Lower leg skin (tissue), 3 donors: ENCODE measurements at regions not wholly inside any gene's neighbourhood (a gene's known extent, or its start where the extent isn't known, plus 50 kb on each side); places are given as distances from the start of the nearest gene placed in this dataset.

Source experiments
- POLR2A ChIP-seq, 2 donors: fragments of 450-650 bp; IDR thresholded peaks; one replicate each; pipeline ENCODE4 v1.6.1; 2016 to 2017; ENCODE audit warnings: antibody characterized with exemption in 2 of 2, mild to moderate bottlenecking in 1 of 2, moderate library complexity in 1 of 2
- TF ChIP-seq, protein P1 (sequence below), 3 donors: fragments of 450-650 bp; IDR thresholded peaks; one replicate each; pipeline ENCODE4 v1.5.1; 2016; ENCODE audit warnings: antibody characterized with exemption in 3 of 3, mild to moderate bottlenecking in 3 of 3, moderate library complexity in 2 of 3

DNA sequence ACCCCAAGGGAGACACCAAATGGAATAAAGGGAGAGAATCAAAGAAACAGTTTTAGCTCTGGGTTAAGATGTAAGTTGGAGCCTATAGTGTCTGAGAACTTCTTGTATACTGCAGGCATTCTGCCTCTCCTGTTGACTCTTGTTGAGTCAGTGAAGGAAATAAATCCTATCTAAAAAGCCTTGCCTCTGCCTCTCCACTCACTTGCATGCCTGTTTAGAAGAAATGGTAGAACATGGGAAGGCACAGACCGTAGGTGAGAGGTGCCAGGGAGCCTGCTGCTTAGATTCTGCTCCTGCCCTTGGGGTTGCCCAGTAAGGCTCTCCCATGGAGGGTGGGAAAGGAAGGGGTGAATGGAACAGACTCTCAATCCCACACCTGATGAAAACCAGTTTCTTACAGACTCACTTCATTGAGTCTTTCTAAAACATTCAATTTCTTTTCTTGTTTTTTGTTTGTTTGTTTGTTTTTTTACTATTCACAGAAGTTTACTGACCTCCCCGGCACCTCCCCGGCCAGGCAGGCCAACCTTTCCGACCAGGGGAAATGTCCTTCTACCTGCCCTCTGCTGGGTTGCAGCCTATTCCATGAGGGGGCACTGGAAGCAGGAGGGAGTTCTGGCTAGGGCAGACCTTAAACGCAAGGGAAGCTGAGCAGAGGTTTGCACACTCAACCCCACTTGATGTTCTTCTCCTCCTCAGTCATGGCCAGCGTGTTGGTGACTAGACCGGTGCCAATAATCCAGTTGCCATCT lies 211.7 kb upstream of the WSB1 start:
- TF ChIP-seq, protein P1, sequence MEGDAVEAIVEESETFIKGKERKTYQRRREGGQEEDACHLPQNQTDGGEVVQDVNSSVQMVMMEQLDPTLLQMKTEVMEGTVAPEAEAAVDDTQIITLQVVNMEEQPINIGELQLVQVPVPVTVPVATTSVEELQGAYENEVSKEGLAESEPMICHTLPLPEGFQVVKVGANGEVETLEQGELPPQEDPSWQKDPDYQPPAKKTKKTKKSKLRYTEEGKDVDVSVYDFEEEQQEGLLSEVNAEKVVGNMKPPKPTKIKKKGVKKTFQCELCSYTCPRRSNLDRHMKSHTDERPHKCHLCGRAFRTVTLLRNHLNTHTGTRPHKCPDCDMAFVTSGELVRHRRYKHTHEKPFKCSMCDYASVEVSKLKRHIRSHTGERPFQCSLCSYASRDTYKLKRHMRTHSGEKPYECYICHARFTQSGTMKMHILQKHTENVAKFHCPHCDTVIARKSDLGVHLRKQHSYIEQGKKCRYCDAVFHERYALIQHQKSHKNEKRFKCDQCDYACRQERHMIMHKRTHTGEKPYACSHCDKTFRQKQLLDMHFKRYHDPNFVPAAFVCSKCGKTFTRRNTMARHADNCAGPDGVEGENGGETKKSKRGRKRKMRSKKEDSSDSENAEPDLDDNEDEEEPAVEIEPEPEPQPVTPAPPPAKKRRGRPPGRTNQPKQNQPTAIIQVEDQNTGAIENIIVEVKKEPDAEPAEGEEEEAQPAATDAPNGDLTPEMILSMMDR (IDR thresholded peaks at IDR 0.05), result no peak
- no peak for TF ChIP-seq POLR2A (IDR thresholded peaks at IDR 0.05)
